ENCODE measurements at regions not wholly inside any gene's neighbourhood (a gene's known extent, or its start where the extent isn't known, plus 50 kb on each side); places are given as distances from the start of the nearest gene placed in this dataset.
"Not testable (repeated sequence)": the region's sequence is repeated elsewhere in the genome, so short reads cannot be mapped to it uniquely, and the experiment has no call there.

DNA sequence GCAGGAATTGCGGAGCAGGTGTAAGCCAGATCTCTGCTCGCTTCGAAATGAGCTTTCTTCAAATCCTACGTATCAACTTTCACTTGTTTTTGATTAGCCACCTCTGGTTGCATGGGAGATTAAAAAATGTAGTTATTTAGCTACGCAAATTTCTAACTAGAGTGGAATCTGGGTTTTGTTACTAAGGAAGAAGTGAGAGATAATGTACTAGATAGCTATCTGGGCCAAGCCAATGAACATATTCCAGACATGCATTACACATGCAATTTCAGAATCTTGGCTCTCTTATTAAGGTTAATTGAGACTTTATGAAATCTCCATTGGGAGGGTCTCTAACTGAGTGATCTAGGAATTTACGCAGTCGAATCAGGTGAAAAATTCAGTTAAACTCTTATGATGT lies 765.7 kb downstream of the DIPK2A start:
- no peak overlapping the region for H3K27ac Mint-ChIP-seq (ENCODE audit: low read depth, unreplicated experiment)
- intact Hi-C loops (cut with micrococcal nuclease), result no loop called here
- no peak for DNase-seq (ENCODE audit: unreplicated experiment)
- no peaks in the 10 kb centered on the region for H3K27me3 Mint-ChIP-seq (ENCODE audit: insufficient read depth, unreplicated experiment)
- no peaks in the 10 kb centered on the region for H3K9me3 Mint-ChIP-seq (ENCODE audit: unreplicated experiment)
- no peaks in the 10 kb centered on the region for H3K36me3 Mint-ChIP-seq (ENCODE audit: insufficient read depth, unreplicated experiment)
- H3K4me1 Mint-ChIP-seq (ENCODE audit: insufficient read depth, unreplicated experiment), result no peaks in the 10 kb centered on the region
- TF ChIP-seq, protein P1, sequence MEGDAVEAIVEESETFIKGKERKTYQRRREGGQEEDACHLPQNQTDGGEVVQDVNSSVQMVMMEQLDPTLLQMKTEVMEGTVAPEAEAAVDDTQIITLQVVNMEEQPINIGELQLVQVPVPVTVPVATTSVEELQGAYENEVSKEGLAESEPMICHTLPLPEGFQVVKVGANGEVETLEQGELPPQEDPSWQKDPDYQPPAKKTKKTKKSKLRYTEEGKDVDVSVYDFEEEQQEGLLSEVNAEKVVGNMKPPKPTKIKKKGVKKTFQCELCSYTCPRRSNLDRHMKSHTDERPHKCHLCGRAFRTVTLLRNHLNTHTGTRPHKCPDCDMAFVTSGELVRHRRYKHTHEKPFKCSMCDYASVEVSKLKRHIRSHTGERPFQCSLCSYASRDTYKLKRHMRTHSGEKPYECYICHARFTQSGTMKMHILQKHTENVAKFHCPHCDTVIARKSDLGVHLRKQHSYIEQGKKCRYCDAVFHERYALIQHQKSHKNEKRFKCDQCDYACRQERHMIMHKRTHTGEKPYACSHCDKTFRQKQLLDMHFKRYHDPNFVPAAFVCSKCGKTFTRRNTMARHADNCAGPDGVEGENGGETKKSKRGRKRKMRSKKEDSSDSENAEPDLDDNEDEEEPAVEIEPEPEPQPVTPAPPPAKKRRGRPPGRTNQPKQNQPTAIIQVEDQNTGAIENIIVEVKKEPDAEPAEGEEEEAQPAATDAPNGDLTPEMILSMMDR (IDR thresholded peaks at IDR 0.05; ENCODE audit: unreplicated experiment), result no peak
- ChIA-PET POLR2A (no interaction called here), CTCF (interaction anchor here (0.6 to 0.8 kb wide), 3 partner anchors 28 to 1199 kb away, joined by 3 read pairs; no protein-coding TSS in a partner anchor)
- no peak overlapping the region for H3K4me3 Mint-ChIP-seq (ENCODE audit: unreplicated experiment)
- no TSS peak for BruUV-seq (replicated peaks)

DNA sequence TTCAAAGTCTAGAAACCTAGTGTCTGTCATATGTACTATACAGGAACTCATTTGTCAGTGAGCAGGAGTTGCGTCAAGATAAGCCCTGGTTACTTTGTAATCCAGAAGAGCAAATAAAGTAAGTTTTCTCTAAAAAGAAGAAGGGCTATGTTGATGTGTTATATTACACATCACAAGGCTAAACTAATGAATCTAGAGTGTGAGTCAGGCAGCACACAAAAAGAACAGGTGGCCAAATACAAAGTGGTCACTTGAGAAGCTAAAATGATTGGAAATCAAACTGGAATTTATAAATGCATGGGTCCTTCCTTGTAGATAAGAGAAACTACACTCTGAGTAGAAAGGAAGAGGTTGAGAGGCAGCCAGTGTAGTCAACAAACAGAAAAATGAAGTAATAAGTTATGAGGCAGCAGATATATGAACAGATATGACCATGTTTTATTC lies 771.6 kb downstream of the DIPK2A start:
- TF ChIP-seq, protein P1 (IDR thresholded peaks at IDR 0.05; ENCODE audit: unreplicated experiment), result no peak
- no TSS peak for BruUV-seq (replicated peaks)
- ChIA-PET POLR2A (no interaction called here), CTCF (no interaction called here)
- no peaks in the 10 kb centered on the region for H3K36me3 Mint-ChIP-seq (ENCODE audit: insufficient read depth, unreplicated experiment)
- DNase-seq (ENCODE audit: unreplicated experiment), result no peak
- H3K27ac Mint-ChIP-seq (ENCODE audit: low read depth, unreplicated experiment), result no peak overlapping the region
- intact Hi-C loops (cut with micrococcal nuclease), result no loop called here
- no peaks in the 10 kb centered on the region for H3K27me3 Mint-ChIP-seq (ENCODE audit: insufficient read depth, unreplicated experiment)
- H3K9me3 Mint-ChIP-seq (ENCODE audit: unreplicated experiment), result no peaks in the 10 kb centered on the region
- H3K4me3 Mint-ChIP-seq (ENCODE audit: unreplicated experiment), result no peak overlapping the region
- H3K4me1 Mint-ChIP-seq (ENCODE audit: insufficient read depth, unreplicated experiment), result no peaks in the 10 kb centered on the region

DNA sequence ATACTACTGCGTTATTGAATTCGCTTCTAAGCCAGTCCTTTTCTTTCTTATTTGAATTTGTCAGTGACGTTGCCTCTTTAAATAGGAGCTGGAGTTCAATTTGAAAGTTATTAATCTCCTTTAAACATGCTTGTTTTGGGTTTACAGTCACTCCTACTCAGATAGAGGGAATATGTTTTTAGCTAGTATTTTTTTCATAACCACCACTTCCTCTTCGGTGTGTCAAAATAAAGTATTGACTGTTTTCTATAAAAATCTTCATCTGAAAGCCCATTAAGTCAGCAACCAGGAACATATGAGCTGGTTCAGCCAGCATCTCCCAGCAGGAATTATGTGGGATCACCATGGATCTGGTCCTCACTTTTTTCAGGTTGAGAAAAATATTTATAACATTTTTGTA lies 772.9 kb downstream of the DIPK2A start:
- H3K9me3 Mint-ChIP-seq (ENCODE audit: unreplicated experiment), result no peaks in the 10 kb centered on the region
- no peak for DNase-seq (ENCODE audit: unreplicated experiment)
- H3K27me3 Mint-ChIP-seq (ENCODE audit: insufficient read depth, unreplicated experiment), result no peaks in the 10 kb centered on the region
- ChIA-PET CTCF (interaction anchor here (0.6 kb wide), 1 partner anchor 539 kb away, joined by 3 read pairs; no protein-coding TSS in a partner anchor), POLR2A (interaction anchor here (1.1 kb wide), 1 partner anchor 13 kb away, joined by 3 read pairs; no protein-coding TSS in a partner anchor)
- TF ChIP-seq, protein P1 (IDR thresholded peaks at IDR 0.05; ENCODE audit: unreplicated experiment), result no peak
- no peak overlapping the region for H3K27ac Mint-ChIP-seq (ENCODE audit: low read depth, unreplicated experiment)
- no peak overlapping the region for H3K4me3 Mint-ChIP-seq (ENCODE audit: unreplicated experiment)
- intact Hi-C loops (cut with micrococcal nuclease), result no loop called here
- H3K36me3 Mint-ChIP-seq (ENCODE audit: insufficient read depth, unreplicated experiment), result no peaks in the 10 kb centered on the region
- BruUV-seq (replicated peaks), result no TSS peak
- H3K4me1 Mint-ChIP-seq (ENCODE audit: insufficient read depth, unreplicated experiment), result no peaks in the 10 kb centered on the region

DNA sequence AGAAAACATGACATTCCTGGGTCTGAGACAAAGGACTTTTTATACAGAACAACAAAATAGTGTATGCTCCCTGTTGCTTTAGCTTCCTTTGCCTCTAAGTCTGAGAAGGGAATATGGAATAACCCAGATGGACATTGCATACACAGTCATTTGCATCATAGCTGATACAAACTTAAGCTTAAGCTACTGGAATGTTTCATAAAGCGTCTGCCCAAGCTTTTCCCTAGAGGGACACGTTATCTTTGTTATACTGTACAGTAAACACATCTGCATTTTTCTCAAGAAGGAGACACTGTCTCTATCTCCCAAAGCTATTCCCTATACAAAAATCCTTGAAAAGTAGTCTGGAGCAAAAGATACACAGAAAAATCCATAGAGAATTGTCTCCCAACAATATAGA lies 775.0 kb downstream of the DIPK2A start:
- Mint-ChIP-seq H3K27me3 (ENCODE audit: insufficient read depth, unreplicated experiment) (no peaks in the 10 kb centered on the region), H3K36me3 (ENCODE audit: insufficient read depth, unreplicated experiment) (no peaks in the 10 kb centered on the region), H3K4me1 (ENCODE audit: insufficient read depth, unreplicated experiment) (no peaks in the 10 kb centered on the region), H3K4me3 (ENCODE audit: unreplicated experiment) (no peak overlapping the region), H3K9me3 (ENCODE audit: unreplicated experiment) (no peaks in the 10 kb centered on the region), H3K27ac (ENCODE audit: low read depth, unreplicated experiment) (no peak overlapping the region)
- TF ChIP-seq, protein P1 (IDR thresholded peaks at IDR 0.05; ENCODE audit: unreplicated experiment), result no peak
- ChIA-PET POLR2A (no interaction called here), CTCF (interaction anchor here (0.6 to 1.2 kb wide), 3 partner anchors 17 to 1042 kb away, joined by 3 read pairs; no protein-coding TSS in a partner anchor)
- BruUV-seq (replicated peaks), result no TSS peak
- DNase-seq (ENCODE audit: unreplicated experiment), result no peak
- intact Hi-C loops (cut with micrococcal nuclease), result no loop called here

DNA sequence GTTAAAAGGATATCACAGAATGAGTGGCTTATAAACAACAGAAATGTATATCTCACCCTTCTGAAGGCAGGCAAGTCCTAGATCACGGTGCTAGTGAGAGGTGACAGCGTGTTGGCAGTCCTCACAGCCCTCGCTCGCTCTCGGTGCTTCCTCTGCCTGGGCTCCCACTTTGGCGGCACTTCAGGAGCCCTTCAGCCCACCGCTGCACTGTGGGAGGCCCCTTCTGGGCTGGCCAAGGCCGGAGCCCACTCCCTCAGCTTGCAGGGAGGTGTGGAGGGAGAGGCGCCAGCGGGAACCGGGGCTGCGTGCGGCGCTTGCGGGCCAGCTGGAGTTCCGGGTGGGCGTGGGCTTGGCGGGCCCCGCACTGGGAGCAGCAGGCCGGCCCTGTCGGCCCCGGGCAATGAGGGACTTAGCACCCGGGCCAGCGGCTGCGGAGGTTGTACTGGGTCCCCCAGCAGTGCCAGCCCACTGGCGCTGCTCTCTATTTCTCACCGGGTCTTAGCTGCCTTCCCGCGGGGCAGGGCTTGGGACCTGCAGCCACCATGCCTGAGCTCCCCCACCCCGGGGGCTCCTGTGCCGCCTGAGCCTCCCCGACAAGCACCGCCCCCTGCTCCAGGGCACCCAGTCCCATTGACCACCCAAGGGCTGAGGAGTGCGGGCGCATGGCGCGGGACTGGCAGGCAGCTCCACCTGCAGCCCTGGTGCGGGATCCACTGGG lies 778.1 kb downstream of the DIPK2A start:
- H3K27me3 Mint-ChIP-seq (ENCODE audit: insufficient read depth, unreplicated experiment); H3K4me1 Mint-ChIP-seq (ENCODE audit: insufficient read depth, unreplicated experiment); BruUV-seq (replicated peaks); DNase-seq (ENCODE audit: unreplicated experiment); H3K9me3 Mint-ChIP-seq (ENCODE audit: unreplicated experiment); H3K4me3 Mint-ChIP-seq (ENCODE audit: unreplicated experiment); H3K36me3 Mint-ChIP-seq (ENCODE audit: insufficient read depth, unreplicated experiment); H3K27ac Mint-ChIP-seq (ENCODE audit: low read depth, unreplicated experiment); CTCF ChIA-PET; intact Hi-C loops (cut with micrococcal nuclease); POLR2A ChIA-PET: not testable (repeated sequence)
